Ectodermal cell (in vitro differentiated cells): ENCODE measurements at regions not wholly inside any gene's neighbourhood (a gene's known extent, or its start where the extent isn't known, plus 50 kb on each side); places are given as distances from the start of the nearest gene placed in this dataset.
A peak's percentile ranks its signal among the peaks of the same experiment; 100 is the strongest.

Source experiments
- H3K27ac ChIP-seq: 2 replicates; pipeline ENCODE4 v1.7.0; 2013; ENCODE audit warnings: mild to moderate bottlenecking, low read depth, low read length; ENCODE audit not compliant: insufficient read depth, poor library complexity, severe bottlenecking
- H3K27me3 ChIP-seq: 2 replicates; pipeline ENCODE4 v1.7.0; 2013; ENCODE audit warnings: mild to moderate bottlenecking, low read length; ENCODE audit not compliant: insufficient read depth, control insufficient read depth, poor library complexity, severe bottlenecking
- H3K36me3 ChIP-seq: one replicate; pipeline ENCODE4 v1.7.0; 2013; ENCODE audit warnings: low read length; ENCODE audit not compliant: control insufficient read depth, insufficient read depth
- H3K4me1 ChIP-seq: one replicate; pipeline ENCODE4 v1.7.0; 2013; ENCODE audit warnings: low read length; ENCODE audit not compliant: control insufficient read depth, insufficient read depth
- H3K4me3 ChIP-seq: 2 replicates; pipeline ENCODE4 v1.7.0; 2013; ENCODE audit warnings: low read depth, low read length, control low read depth; ENCODE audit not compliant: insufficient read depth
- H3K9me3 ChIP-seq: 2 replicates; pipeline ENCODE4 v1.7.0; 2013; ENCODE audit warnings: mild to moderate bottlenecking, low read length, moderate library complexity; ENCODE audit not compliant: control insufficient read depth
- WGBS, 2 experiments: methylation state at CpG; one replicate each; pipeline ENCODE4 v1.1.7; 2013; ENCODE audit warnings: missing lambda C conversion rate in 2 of 2; 5-methylcytosine and 5-hydroxymethylcytosine counted together

DNA sequence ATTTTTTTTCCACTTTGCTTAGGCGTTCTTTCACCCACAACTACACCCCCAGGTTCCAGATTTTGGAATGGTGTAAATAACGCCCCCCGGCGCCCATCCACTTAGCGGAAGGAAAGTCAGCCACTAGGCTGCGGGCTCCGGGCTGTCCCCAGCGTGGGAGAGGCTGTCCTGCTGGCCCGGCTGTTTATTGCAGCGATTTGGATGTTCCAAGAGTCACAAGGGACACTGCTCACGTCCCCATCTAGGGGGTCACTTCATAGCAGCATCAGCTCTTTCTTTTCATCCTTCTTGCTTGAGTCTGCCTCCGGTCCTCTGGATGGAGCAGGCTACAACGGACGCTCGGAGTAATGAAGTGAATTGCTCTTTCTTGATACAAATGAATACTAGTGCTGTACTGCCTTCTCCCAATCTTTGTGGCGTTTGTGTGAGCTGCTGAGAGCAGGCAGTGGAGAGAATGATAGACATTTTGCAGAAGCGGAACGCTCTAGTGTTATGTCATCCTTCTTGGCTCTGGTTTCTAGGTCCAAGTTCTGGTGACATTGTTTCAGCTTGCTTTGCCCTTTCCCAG is 50.7 kb upstream of the PAIP2B start:
- Histone ChIP-seq H3K27ac (no peak overlapping the region), H3K4me3 (peak overlapping the region; percentile 37), H3K36me3 (no peaks in the 10 kb centered on the region), H3K27me3 (peaks cover 39% of the 10 kb centered on the region), H3K9me3 (peaks cover 2% of the 10 kb centered on the region), H3K4me1 (peaks cover 12% of the 10 kb centered on the region)
- 7 to 8% methylated on average over 18 of the region's 18 CpGs for WGBS, 2 experiments

DNA sequence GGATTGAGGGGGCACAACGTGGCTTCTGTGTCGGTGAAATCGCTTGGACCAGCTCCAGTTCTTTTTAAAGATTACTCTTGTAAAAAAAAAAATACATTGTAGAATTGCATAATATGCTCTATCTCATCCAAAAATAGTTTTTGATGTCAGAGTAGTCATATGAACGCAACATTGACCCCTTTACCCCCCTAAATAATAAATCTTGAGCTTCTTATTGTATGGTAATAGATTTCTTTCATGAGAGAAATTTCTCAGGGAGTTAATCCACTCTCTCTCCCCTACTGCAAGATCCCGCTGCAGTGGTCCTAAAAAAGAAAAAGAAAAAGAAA is 50.2 kb upstream of the PAIP2B start:
- H3K27me3 ChIP-seq = peaks cover 39% of the 10 kb centered on the region

DNA sequence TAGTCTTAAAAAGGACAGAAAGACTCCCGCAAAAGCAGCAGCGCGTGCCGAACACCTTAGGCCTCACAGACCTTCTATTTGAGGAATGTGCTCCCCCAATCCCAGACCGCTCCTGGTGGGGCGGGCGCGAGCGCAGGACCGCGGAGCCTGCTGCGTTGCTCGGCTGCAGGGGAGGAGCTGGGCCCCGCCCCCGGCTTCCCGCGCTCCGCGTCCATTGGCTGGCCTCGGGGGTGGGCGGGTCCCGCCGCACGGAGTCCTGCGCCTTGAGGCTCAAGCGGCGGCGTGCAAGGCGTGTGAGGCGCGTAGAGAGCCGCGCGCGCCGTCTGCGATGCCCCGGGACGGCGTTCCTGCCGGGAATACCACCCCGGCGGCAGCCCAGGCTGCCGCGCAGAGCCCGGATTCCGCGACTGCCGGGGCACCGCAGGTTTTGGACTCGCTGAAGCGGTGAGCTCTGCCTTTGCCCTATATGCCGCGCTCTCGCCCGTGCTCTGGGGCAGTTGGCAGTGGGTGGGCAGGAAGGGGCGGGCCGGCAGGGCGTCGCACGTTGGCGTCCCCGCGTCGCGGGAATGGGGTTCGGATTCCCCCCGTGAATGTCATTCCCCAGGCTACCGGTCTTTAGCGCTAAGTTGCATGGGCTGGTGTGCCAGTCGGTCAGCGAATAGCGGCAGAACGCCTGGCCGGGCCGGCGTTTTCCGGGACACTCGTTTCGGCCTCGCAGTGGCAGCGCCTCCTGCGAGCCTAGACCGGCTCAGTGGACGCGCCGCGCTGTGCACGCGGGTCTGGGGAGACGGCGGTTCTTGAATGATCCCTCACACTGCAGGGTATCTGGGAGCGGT is 49.6 kb upstream of the PAIP2B start:
- Histone ChIP-seq H3K36me3 (no peaks in the 10 kb centered on the region), H3K27me3 (peaks cover 39% of the 10 kb centered on the region), H3K4me1 (peaks cover 12% of the 10 kb centered on the region), H3K4me3 (peak overlapping the region; percentile 37), H3K9me3 (peaks cover 2% of the 10 kb centered on the region), H3K27ac (no peak overlapping the region)
- 0 to 1% methylated on average over 93 of the region's 93 CpGs for WGBS, 2 experiments

More for the DNA sequence above, 50.2 kb upstream of the PAIP2B start:
- Histone ChIP-seq H3K4me3 (peak overlapping the region; percentile 37), H3K27ac (no peak overlapping the region), H3K9me3 (peaks cover 2% of the 10 kb centered on the region), H3K36me3 (no peaks in the 10 kb centered on the region), H3K4me1 (peaks cover 12% of the 10 kb centered on the region)
- WGBS, 2 experiments = 0 to 3% methylated on average over 4 of the region's 5 CpGs
